Activated naive CD4-positive, alpha-beta T cell treated with anti-CD3 and anti-CD28 coated beads, Interleukin-2, amount 50 U/mL, for 72 hours (primary cell): ENCODE measurements at regions not wholly inside any gene's neighbourhood (a gene's known extent, or its start where the extent isn't known, plus 50 kb on each side); places are given as distances from the start of the nearest gene placed in this dataset.

Source experiments
- ATAC-seq, 2 donors: fragments of 150-1000 bp; cut with Tn5 transposase; 2 replicates each; pipeline ENCODE4 v1.10.0; 2021; ENCODE audit warnings: mild to moderate bottlenecking in 2 of 2, moderate library complexity in 2 of 2
- DNase-seq, 2 donors: peaks; one replicate each; pipeline ENCODE4 v3.0.0; 2021 to 2022; ENCODE audit warnings: low spot score in 2 of 2
- H3K27ac Mint-ChIP-seq, 2 donors: one replicate each; pipeline ENCODE4 v1.8.0; 2022; ENCODE audit warnings: mild to moderate bottlenecking in 2 of 2, mixed read lengths in 2 of 2
- H3K36me3 Mint-ChIP-seq, 2 donors: one replicate each; pipeline ENCODE4 v1.8.0; 2022; ENCODE audit warnings: mixed read lengths in 2 of 2
- H3K9me3 Mint-ChIP-seq, 2 donors: one replicate each; pipeline ENCODE4 v1.8.0; 2022; ENCODE audit warnings: mixed read lengths in 2 of 2

DNA sequence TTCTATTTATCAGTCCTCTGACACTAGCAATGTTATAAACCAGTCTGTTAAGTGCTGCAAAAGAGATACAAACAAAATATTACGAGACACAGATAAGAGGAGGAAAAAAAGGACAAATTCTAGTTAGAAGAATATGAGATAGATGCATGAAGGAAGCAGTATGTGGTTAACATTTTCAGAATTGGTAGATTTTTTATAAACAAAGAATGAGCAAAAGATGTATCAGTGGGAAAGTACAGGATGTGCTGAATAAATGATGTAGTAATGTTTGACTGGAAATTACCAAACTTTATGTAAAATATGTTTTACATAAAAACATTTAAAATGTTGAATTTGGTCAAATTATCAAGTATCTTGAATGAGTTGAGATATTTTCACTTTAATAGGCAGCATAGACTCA is 574.2 kb downstream of the NUF2 start:
- Mint-ChIP-seq H3K27ac (no peak overlapping the region), H3K9me3 (peaks cover 5 to 25% of the 10 kb centered on the region in 2 donors), H3K36me3 (no peaks in the 10 kb centered on the region)
- DNase-seq (no peak), ATAC-seq (no peak)

DNA sequence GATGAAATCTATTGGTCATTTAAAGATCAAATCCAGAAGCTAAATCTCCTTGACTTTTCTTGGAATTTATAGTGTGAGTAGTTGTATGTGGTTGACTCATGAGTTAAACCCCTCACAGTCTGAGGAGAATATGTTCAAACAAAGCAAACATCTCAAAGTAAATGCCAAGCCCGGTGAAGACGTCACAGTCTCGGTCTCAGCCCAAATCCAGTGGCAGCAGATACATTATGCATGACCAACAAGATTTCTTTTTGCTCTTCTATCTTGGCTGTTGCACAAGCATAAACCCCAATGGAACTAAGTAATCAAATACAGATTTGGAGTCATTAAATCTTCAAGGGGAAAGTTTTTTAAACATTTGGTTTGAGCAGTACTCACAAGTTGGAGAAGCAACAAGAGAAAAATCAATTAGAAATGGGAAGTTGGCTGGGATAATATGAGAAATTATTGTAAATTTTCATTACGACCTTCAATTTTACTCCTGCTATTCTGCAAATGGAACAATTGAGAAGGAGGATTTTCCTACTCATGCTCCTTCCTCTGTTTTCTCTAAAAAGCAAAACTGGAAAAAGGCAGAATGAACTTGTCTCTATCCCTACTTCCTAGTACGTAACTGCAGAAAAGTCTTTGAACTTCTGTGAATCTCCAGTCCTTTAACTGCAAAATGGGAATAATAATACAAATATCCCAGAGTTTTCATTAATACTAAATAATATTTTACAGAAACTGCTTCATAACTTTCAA is 575.8 kb downstream of the NUF2 start:
- no peak for DNase-seq
- Mint-ChIP-seq H3K36me3 (no peaks in the 10 kb centered on the region), H3K9me3 (peaks cover 4 to 22% of the 10 kb centered on the region in 2 donors), H3K27ac (no peak overlapping the region)
- no peak for ATAC-seq

DNA sequence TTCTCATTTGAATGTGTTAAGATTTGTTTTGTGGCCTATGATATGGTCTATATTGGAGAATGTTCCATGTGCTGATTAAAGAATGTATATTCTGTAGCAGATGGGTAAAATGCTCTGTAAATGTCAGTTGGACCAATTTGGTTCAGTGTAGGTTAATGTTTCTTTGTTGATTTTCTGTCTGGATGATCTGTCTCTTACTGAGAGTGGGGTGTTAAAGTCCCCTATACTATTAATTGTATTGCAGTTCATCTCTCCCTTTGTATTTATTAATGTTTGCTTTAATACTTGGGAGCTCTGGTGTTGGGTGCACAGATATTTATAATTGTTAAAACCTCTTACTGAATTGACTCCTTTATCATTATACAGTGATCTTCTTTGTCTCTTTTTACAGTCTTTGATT is 584.5 kb downstream of the NUF2 start:
- no peak for ATAC-seq
- DNase-seq = no peak
- no peaks in the 10 kb centered on the region for H3K36me3 Mint-ChIP-seq
- H3K27ac Mint-ChIP-seq = no peak overlapping the region
- peaks cover 13 to 29% of the 10 kb centered on the region in 2 donors for H3K9me3 Mint-ChIP-seq

DNA sequence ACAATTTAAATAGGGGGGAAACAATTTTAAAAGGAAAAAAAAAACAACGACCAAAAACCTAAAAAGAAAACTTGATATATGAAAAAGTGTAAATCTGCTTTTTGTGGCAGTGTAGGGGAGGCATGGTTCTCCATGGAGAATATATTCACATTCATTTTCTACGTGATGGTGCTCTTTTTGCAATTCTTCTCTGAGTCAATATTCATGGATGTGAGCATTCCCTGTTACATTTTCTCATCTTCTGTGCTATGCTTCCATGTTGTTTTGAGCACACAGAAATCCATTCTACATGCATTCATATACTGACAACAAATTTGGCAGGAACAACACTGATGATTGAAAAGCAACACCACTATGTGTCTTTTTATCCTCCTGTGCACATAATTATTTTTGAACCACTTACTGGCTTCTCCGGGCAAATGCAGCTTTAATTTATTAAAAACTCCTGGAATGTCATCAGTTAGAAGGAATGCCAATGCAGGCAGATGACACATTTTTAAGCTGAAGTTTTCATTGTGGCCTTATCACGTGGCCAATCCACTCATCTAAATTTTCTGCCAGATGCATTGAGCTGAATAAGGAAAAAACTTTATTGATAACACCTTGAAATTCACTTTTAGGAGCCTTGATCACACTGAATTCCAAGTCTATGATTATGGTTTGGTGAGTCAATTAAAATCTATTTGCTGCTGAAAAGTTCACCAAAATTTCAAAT is 590.6 kb downstream of the NUF2 start:
- Mint-ChIP-seq H3K36me3 (no peaks in the 10 kb centered on the region), H3K9me3 (peaks cover 8 to 25% of the 10 kb centered on the region in 2 donors), H3K27ac (no peak overlapping the region)
- ATAC-seq (no peak), DNase-seq (no peak)

DNA sequence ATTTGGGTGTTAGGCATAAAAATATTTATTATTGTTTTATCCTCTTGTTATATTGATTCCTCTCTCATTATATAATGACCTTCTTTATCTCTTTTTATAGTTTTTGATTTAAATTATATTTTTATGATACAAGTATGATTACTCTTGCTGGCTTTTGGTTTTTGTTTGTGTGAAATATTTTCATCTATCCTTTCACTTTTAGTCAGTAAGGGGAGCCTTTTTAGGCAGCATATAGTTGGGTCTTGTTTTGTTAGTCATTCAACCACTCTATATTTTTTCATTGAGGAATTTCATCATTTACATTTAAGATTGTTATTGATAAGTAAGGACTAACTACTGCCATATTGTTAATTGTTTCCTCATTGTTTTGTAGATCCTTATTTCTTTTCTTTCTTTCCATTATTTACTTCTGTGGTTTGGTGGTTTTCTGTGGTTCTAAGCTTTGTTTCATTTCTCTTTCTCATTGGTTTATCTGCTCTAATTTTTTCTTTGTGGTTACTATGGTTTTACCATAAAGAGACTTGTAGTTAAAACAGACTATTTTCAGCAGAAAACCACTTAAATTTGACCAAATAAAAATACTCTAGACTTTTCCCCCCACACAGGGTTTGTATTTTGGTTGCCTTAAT is 593.1 kb downstream of the NUF2 start:
- peaks cover 11 to 13% of the 10 kb centered on the region in 2 donors for H3K9me3 Mint-ChIP-seq
- DNase-seq (no peak), ATAC-seq (no peak)
- no peak overlapping the region for H3K27ac Mint-ChIP-seq
- H3K36me3 Mint-ChIP-seq = no peaks in the 10 kb centered on the region

DNA sequence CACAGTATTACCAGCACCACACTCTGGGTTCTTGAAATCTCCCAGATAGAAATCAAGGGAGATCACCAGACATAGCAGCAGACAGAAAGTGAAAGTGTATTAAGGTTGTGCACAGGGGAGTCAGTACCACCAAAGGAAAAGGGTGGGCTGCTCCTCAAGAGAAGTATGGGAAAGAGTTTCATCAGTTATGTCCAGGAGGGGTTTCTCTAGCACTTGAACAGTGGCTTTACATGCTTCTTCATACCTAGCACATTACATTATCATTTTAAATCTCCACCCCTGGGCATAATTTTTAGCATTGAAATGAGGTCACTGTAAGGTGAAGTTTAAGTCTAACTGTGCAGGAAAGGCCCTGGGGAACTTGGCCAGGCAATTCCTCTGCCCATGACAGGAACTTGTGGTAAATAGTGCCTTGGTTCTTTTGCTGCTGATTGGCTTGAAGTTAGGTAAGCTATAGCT is 601.0 kb downstream of the NUF2 start:
- H3K9me3 Mint-ChIP-seq = peaks cover 14 to 17% of the 10 kb centered on the region in 2 donors
- H3K27ac Mint-ChIP-seq = no peak overlapping the region
- DNase-seq (no peak), ATAC-seq (no peak)
- H3K36me3 Mint-ChIP-seq = no peaks in the 10 kb centered on the region

DNA sequence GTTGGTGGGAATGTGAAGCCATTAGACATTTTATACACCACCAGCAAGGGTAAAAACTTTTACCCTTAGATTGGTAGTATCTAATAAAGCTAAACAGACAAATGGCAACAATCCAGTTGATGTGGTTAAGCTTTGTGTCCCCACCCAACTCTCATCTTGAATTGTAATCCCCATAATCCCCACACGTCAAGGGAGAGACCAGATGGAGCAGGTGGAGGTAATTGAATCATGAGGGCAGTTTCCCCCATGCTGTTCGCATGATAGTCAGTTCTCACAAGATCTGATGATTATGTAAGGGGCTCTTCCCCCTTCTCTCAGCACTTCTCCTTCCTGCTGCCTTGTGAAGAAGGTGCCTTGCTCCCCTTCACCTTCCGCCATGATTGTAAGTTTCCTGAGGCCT is 602.3 kb downstream of the NUF2 start:
- Mint-ChIP-seq H3K9me3 (peaks cover 16% of the 10 kb centered on the region in 2 donors), H3K36me3 (no peaks in the 10 kb centered on the region), H3K27ac (no peak overlapping the region)
- no peak for ATAC-seq
- no peak for DNase-seq

DNA sequence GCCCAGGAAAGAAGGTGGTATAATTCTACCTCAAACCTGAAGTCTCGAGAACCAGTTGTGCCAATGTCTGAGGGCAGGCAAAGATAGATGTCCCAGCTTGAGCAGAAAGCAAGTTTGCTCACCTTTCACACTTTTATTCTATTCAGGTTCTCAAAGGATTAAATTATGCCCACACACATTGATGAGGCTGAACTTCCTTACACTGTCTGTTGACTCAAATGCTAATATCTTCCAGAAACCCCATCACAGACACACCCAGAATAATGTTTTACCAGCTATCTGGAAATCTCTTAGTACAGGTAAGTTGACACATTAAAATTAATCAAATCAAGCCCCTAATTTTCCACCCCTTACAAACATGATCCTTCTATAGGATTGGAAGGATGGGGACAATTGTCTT is 605.7 kb downstream of the NUF2 start:
- no peak for DNase-seq
- no peaks in the 10 kb centered on the region for H3K36me3 Mint-ChIP-seq
- peaks cover 15 to 20% of the 10 kb centered on the region in 2 donors for H3K9me3 Mint-ChIP-seq
- no peak for ATAC-seq
- no peak overlapping the region for H3K27ac Mint-ChIP-seq

DNA sequence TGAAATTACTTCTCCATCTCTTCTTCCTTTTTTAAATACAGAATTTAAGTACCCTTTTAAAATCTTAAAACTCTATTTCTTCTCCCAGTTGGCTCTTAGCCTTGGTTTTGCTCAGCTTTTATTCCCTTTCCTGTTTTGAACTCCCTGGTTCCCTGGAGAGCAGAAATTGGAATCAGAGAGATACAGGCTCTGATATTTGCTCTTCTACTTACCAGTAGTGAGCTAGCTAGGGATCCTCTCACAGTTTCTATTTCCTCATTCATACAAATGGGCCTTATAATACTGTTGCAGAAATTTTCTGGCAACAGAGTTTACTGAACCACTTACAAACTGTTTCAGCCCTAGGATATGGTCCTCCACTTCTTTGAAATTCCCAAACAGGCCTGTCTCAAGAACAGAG is 606.3 kb downstream of the NUF2 start:
- DNase-seq = no peak
- ATAC-seq = no peak
- peaks cover 15 to 20% of the 10 kb centered on the region in 2 donors for H3K9me3 Mint-ChIP-seq

DNA sequence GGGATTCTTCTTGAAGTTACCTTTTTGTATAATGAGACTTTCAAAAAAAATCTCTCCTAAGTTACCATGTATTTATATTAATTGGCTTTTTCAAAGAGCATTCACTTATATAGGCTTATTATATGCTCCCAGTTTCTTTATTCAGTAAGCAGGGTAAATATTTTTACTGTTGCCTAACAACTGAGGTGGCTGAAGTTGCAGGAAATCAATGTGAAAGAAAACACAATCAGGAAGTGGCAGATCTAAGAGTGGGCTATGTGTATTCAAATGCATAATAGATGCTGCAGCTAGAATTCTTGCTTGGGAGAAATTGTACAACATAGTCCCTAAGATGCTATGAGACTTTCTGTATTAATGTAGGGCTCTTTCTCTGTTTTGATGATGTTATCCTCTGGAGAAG is 606.9 kb downstream of the NUF2 start:
- no peaks in the 10 kb centered on the region for H3K36me3 Mint-ChIP-seq
- ATAC-seq (no peak), DNase-seq (no peak)
- peaks cover 15 to 20% of the 10 kb centered on the region in 2 donors for H3K9me3 Mint-ChIP-seq
- no peak overlapping the region for H3K27ac Mint-ChIP-seq

More for the DNA sequence above, 606.3 kb downstream of the NUF2 start:
- Mint-ChIP-seq H3K27ac (no peak overlapping the region), H3K36me3 (no peaks in the 10 kb centered on the region)

DNA sequence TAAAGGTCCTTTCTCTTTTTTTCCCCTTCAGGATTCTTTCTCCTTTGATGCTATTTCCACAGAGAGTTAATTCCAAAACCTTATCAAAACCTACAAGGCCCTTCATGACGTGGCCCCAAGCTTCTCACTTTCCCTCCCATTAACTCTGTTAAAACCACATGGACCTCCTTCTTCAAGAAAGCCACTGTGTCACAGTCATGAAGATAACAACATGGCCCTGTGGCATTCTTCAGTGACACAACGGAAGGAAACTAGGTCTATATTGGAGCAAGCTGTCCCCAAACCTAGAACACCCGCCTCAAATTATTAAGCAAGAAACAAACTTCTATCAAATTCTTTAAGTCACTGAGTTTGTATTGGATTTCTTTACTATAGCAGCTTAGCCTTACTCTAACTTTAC is 611.1 kb downstream of the NUF2 start:
- no peaks in the 10 kb centered on the region for H3K36me3 Mint-ChIP-seq
- no peak for ATAC-seq

DNA sequence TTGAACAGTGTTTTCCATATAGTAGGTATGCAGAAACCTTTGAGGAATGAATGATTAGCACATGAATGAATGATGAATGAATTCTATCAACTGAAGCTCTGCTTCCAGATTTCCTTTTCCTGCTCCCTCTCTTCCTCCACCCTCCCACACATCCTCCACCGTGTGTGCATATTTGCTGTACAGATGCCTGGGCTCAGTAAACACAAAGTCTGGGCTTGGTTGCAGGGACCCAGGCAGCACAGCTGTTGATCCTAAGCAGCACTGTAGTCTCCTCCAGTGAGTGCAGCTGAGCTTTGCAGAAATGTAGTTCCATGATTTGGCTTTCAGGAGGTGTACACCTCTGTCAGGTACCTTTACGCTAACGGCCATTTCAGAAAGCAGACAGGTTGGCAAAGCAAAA is 611.7 kb downstream of the NUF2 start:
- H3K27ac Mint-ChIP-seq = no peak overlapping the region
- no peak for DNase-seq
- H3K9me3 Mint-ChIP-seq = peaks cover 10% of the 10 kb centered on the region in 2 donors

More for the DNA sequence above, 611.1 kb downstream of the NUF2 start:
- no peak for DNase-seq
- Mint-ChIP-seq H3K27ac (no peak overlapping the region), H3K9me3 (peaks cover 10 to 14% of the 10 kb centered on the region in 2 donors)

DNA sequence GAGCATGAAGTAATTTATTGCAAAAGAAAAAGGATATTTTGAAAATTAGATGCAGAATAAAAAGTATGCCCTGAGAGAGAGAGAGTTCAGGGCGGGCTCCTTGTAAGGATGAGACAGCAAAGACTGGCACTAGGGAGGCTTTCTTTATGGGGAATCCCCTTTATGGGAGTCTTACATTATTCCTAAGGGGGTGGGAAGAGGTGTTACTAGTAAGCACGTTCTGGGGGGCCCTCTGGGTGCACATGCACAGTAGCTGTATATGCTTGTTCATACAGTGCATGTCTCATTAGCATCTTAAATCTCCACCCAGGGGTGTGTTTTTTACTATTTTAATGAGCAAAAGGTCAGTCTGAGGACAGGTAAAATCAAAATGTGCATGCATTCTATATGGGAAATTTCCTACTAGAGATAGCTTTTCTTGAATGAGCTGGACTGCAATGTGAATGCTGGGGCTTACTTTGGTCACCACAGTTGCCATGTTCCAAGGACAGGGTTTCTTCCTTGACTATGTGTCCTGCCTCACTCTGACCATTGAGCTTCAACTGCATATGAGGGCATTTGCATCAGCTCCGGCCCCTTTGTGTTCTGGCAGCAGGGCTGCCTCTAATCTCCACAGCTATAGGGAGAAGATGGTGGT is 614.1 kb downstream of the NUF2 start:
- H3K36me3 Mint-ChIP-seq = no peaks in the 10 kb centered on the region
- no peak overlapping the region for H3K27ac Mint-ChIP-seq
- peaks cover 10 to 12% of the 10 kb centered on the region in 2 donors for H3K9me3 Mint-ChIP-seq
- ATAC-seq (no peak), DNase-seq (no peak)

More for the DNA sequence above, 611.7 kb downstream of the NUF2 start:
- no peaks in the 10 kb centered on the region for H3K36me3 Mint-ChIP-seq
- ATAC-seq = no peak

DNA sequence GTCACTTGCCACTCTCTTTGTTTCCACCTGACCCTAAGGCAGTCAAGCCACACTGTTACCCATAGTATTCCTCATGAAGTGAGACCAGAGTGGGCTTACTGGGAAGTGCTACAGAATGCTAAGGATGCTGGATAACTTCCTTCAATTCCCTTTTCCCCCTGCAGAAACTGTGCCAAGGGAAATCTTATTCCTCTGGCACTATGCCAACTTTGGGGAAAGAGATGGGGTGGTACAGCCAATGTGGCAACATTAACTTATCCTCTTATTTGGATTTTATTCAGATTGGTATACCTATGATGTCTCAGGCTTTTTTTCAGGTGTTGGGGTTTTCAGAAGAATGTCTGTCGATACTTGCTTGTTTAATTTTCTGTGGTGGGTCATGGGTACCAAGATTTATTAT is 599.4 kb upstream of the PBX1 start:
- H3K9me3 Mint-ChIP-seq = peaks cover 23 to 44% of the 10 kb centered on the region in 2 donors
- H3K27ac Mint-ChIP-seq = no peak overlapping the region
- H3K36me3 Mint-ChIP-seq = peaks cover 0 to 21% of the 10 kb centered on the region in 2 donors
- DNase-seq (no peak), ATAC-seq (no peak)

DNA sequence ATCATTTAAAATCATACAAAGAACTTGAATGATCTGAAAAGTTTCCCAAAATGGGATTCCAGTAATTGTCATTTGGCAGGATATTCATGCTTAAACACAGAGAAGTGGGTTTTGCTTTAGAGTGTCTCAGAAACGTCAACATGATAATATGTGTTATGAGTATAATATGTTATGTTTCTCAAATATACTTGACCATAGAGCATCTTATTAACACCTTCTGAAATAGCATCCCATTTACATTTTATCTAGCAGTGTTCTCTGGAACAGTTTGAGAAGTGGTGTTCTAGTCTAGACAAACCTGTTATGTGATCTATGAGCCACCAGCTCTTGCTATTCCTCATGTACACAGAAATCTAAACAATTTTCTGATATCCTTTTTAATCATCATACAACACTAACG is 588.8 kb upstream of the PBX1 start:
- H3K27ac Mint-ChIP-seq = no peak overlapping the region
- no peak for DNase-seq
- no peak for ATAC-seq
- peaks cover 20 to 34% of the 10 kb centered on the region in 2 donors for H3K9me3 Mint-ChIP-seq
- no peaks in the 10 kb centered on the region for H3K36me3 Mint-ChIP-seq

DNA sequence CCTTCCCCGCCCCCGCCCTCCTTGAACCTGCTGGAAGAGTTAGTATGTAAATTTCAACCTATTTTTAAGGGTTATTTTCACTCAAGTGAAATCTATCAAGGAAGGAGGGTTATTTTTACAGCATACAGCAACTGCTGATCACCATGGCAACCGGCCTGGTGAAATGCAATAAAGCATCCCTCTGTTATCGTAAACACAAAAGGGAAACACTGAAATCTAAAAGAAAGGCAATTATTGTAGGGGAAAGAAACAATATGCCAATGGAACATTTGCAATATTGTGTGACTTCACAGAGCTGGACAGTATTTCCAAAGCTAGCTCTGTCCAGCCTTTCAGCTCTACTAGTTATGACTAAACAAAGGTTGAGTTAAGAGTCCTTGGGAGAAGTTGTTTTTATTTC is 588.3 kb upstream of the PBX1 start:
- no peaks in the 10 kb centered on the region for H3K36me3 Mint-ChIP-seq
- no peak for ATAC-seq
- no peak overlapping the region for H3K27ac Mint-ChIP-seq
- no peak for DNase-seq
- peaks cover 20 to 36% of the 10 kb centered on the region in 2 donors for H3K9me3 Mint-ChIP-seq

DNA sequence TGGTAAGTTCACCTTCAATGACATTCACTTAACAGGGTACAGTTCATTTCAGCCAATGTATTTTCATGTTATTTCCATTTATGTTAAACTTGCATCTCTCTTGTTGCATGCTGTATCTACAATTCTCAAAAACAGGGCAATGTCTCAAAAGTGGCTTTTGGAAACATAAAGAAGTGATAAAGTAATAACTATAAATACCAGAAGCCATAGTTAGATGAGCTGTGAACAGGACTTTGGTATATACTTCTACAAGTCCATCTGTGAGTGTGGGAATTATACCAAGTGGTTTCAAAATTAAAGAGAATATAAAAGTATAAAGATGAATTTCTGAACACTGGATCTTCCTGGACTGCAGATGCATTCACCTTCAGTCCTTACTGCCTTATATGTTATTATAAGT is 585.4 kb upstream of the PBX1 start:
- Mint-ChIP-seq H3K36me3 (peaks cover 0 to 8% of the 10 kb centered on the region in 2 donors), H3K9me3 (peaks cover 14 to 33% of the 10 kb centered on the region in 2 donors), H3K27ac (no peak overlapping the region)
- DNase-seq (no peak), ATAC-seq (no peak)
